Mesenchymal stem cell (in vitro differentiated cells and primary cell): ENCODE measurements at regions not wholly inside any gene's neighbourhood (a gene's known extent, or its start where the extent isn't known, plus 50 kb on each side); places are given as distances from the start of the nearest gene placed in this dataset.

Experiments
- DNase-seq: peaks from one replicate; pipeline ENCODE4 v3.0.0-alpha.2; 2013
- H2AFZ ChIP-seq: one replicate; pipeline ENCODE4 v1.6.1; 2013; ENCODE audit warnings: low read depth, mild to moderate bottlenecking, control low read depth, inconsistent platforms, low read length, moderate library complexity
- H2AK5ac ChIP-seq: 2 replicates; pipeline ENCODE4 v1.6.1; 2013; ENCODE audit warnings: low read length, moderate library complexity, mild to moderate bottlenecking, inconsistent platforms; ENCODE audit not compliant: severe bottlenecking
- H2BK120ac ChIP-seq: one replicate; pipeline ENCODE4 v1.6.1; 2013; ENCODE audit warnings: low read depth, mild to moderate bottlenecking, inconsistent platforms, low read length, moderate library complexity
- H2BK12ac ChIP-seq, 2 experiments: one replicate each; pipeline ENCODE4 v1.6.1; 2013; ENCODE audit warnings: inconsistent platforms in 2 of 2, low read length in 2 of 2, mild to moderate bottlenecking in 2 of 2, moderate library complexity in 2 of 2, control low read depth in 1 of 2
- H2BK15ac ChIP-seq: one replicate; pipeline ENCODE4 v1.6.1; 2013; ENCODE audit warnings: mild to moderate bottlenecking, low read depth, inconsistent platforms; ENCODE audit not compliant: poor library complexity, severe bottlenecking
- H2BK5ac ChIP-seq: 2 replicates; pipeline ENCODE4 v1.6.1; 2013; ENCODE audit warnings: low read depth, mild to moderate bottlenecking, low read length, control low read depth, inconsistent platforms; ENCODE audit not compliant: poor library complexity, severe bottlenecking
- H3K14ac ChIP-seq, 2 experiments: one replicate each; pipeline ENCODE4 v1.6.1; 2013; ENCODE audit warnings: inconsistent platforms in 2 of 2, low read length in 2 of 2, control low read depth in 1 of 2, mild to moderate bottlenecking in 1 of 2, moderate library complexity in 1 of 2
- H3K18ac ChIP-seq, 2 experiments: one replicate each; pipeline ENCODE4 v1.6.1; 2013; ENCODE audit warnings: inconsistent platforms in 2 of 2, low read length in 2 of 2, control low read depth in 1 of 2, low read depth in 1 of 2, mild to moderate bottlenecking in 1 of 2
- H3K23ac ChIP-seq, 2 experiments: one replicate each; pipeline ENCODE4 v1.6.1; 2013; ENCODE audit warnings: inconsistent platforms in 2 of 2, low read length in 2 of 2, mild to moderate bottlenecking in 2 of 2, moderate library complexity in 2 of 2, control low read depth in 1 of 2
- H3K27ac ChIP-seq: 2 replicates; pipeline ENCODE4 v1.5.1; 2013; ENCODE audit warnings: mild to moderate bottlenecking, moderate library complexity, low read length, control low read depth, inconsistent platforms; ENCODE audit not compliant: poor library complexity, severe bottlenecking
- H3K27me3 ChIP-seq, 2 experiments: 2 replicates each; pipeline versions ENCODE4 v1.6.1 to v1.7.0; 2013; ENCODE audit warnings: low read length in 2 of 2, mild to moderate bottlenecking in 2 of 2, moderate library complexity in 2 of 2, control low read depth in 1 of 2, inconsistent platforms in 1 of 2; ENCODE audit not compliant: control insufficient read depth in 1 of 2, insufficient read depth in 1 of 2
- H3K36me3 ChIP-seq, 2 experiments: 2 replicates each; pipeline versions ENCODE4 v1.6.1 to v1.7.0; 2013; ENCODE audit warnings: low read length in 2 of 2, control low read depth in 1 of 2, inconsistent platforms in 1 of 2, low read depth in 1 of 2, mild to moderate bottlenecking in 1 of 2; ENCODE audit not compliant: insufficient read depth in 2 of 2, control insufficient read depth in 1 of 2
- H3K4ac ChIP-seq, 2 experiments: one replicate each; pipeline ENCODE4 v1.6.1; 2013; ENCODE audit warnings: inconsistent platforms in 2 of 2, low read length in 2 of 2, mild to moderate bottlenecking in 2 of 2, moderate library complexity in 2 of 2, control low read depth in 1 of 2, low read depth in 1 of 2
- H3K4me1 ChIP-seq: 2 replicates; pipeline ENCODE4 v1.6.1; 2013; ENCODE audit warnings: low read depth, low read length, control low read depth; ENCODE audit not compliant: control insufficient read depth, insufficient read depth
- H3K4me2 ChIP-seq: 2 replicates; pipeline ENCODE4 v1.6.1; 2013; ENCODE audit warnings: low read length, mild to moderate bottlenecking, inconsistent platforms; ENCODE audit not compliant: poor library complexity, severe bottlenecking
- H3K4me3 ChIP-seq, 2 experiments: 2 replicates each; pipeline versions ENCODE4 v1.5.1 to v1.7.0; 2013; ENCODE audit warnings: low read length in 2 of 2, mild to moderate bottlenecking in 2 of 2, control low read depth in 1 of 2, low read depth in 1 of 2; ENCODE audit not compliant: insufficient read depth in 1 of 2
- H3K79me1 ChIP-seq: replicated peaks from 2 replicates; pipeline ENCODE4 v1.6.1; 2013; ENCODE audit warnings: mild to moderate bottlenecking, control low read depth, low read length, inconsistent platforms; ENCODE audit not compliant: poor library complexity, severe bottlenecking
- H3K9ac ChIP-seq: 2 replicates; pipeline ENCODE4 v1.7.0; 2013; ENCODE audit warnings: mild to moderate bottlenecking, low read length, moderate library complexity
- H3K9me3 ChIP-seq: 2 replicates; pipeline ENCODE4 v1.7.0; 2013; ENCODE audit warnings: mild to moderate bottlenecking, low read length; ENCODE audit not compliant: control insufficient read depth
- H4K8ac ChIP-seq: one replicate; pipeline ENCODE4 v1.6.1; 2013; ENCODE audit warnings: inconsistent platforms, mild to moderate bottlenecking, low read length, moderate library complexity
- H4K91ac ChIP-seq: one replicate; pipeline ENCODE4 v1.6.1; 2013; ENCODE audit warnings: mild to moderate bottlenecking, low read length, inconsistent platforms
- WGBS: methylation state at CpG from one replicate; pipeline ENCODE4 v1.1.7; 2013; ENCODE audit warnings: mixed read lengths; 5-methylcytosine and 5-hydroxymethylcytosine counted together

- no peaks in the 10 kb centered on the region for H3K27me3 ChIP-seq
- H3K36me3 ChIP-seq: no peaks in the 10 kb centered on the region
- no peak overlapping the region for H2AFZ ChIP-seq
- peaks cover 2% of the 10 kb centered on the region for H3K79me1 ChIP-seq
- WGBS: 100% methylated on average over 2 of the region's 2 CpGs
- H3K9me3 ChIP-seq: no peaks in the 10 kb centered on the region
- H3K14ac ChIP-seq: no peak overlapping the region
- H4K91ac ChIP-seq: no peak overlapping the region
- H2BK12ac ChIP-seq: no peak overlapping the region
- H2BK15ac ChIP-seq: no peak overlapping the region
- H3K23ac ChIP-seq: no peak overlapping the region
- H3K18ac ChIP-seq: no peak overlapping the region
- DNase-seq: no peak
- H2BK120ac ChIP-seq: no peak overlapping the region
- no peak overlapping the region for H3K27ac ChIP-seq
- no peak overlapping the region for H3K9ac ChIP-seq
- peaks cover 4% of the 10 kb centered on the region for H3K4me1 ChIP-seq
- H3K4me2 ChIP-seq: no peak overlapping the region
- no peak overlapping the region for H2BK5ac ChIP-seq
- H3K4me3 ChIP-seq: no peak overlapping the region
- H4K8ac ChIP-seq: no peak overlapping the region
- no peak overlapping the region for H3K4ac ChIP-seq
- no peak overlapping the region for H2AK5ac ChIP-seq
Observed at GRCh38 chr2:167336213-167336612, 447.9 kb downstream of the XIRP2 start.

GRCh38 chr2:167335541-167335992, 447.3 kb downstream of the XIRP2 start:
- Histone ChIP-seq H3K79me1 (peaks cover 4% of the 10 kb centered on the region), H3K4me3 (no peak overlapping the region), H3K4me2 (no peak overlapping the region), H3K4me1 (peaks cover 4% of the 10 kb centered on the region), H3K9ac (no peak overlapping the region), H4K91ac (no peak overlapping the region), H2BK15ac (no peak overlapping the region), H3K36me3 (no peaks in the 10 kb centered on the region), H3K27me3 (no peaks in the 10 kb centered on the region), H2BK5ac (no peak overlapping the region), H3K14ac (no peak overlapping the region), H3K27ac (no peak overlapping the region), H3K9me3 (no peaks in the 10 kb centered on the region), H2AFZ (no peak overlapping the region), H2BK120ac (no peak overlapping the region), H3K23ac (no peak overlapping the region), H2BK12ac (no peak overlapping the region), H3K18ac (no peak overlapping the region), H3K4ac (no peak overlapping the region), H4K8ac (no peak overlapping the region), H2AK5ac (no peak overlapping the region)
- WGBS: 83% methylated on average over 2 of the region's 2 CpGs
- no peak for DNase-seq

GRCh38 chr2:167334146-167334742, 446.0 kb downstream of the XIRP2 start:
- H2AFZ ChIP-seq: no peak overlapping the region
- H4K91ac ChIP-seq: no peak overlapping the region
- no peak overlapping the region for H2BK12ac ChIP-seq
- no peak overlapping the region for H4K8ac ChIP-seq
- H2BK120ac ChIP-seq: no peak overlapping the region
- no peak for DNase-seq
- no peaks in the 10 kb centered on the region for H3K9me3 ChIP-seq
- H3K18ac ChIP-seq: no peak overlapping the region
- H2BK15ac ChIP-seq: no peak overlapping the region
- peaks cover 4% of the 10 kb centered on the region for H3K79me1 ChIP-seq
- no peaks in the 10 kb centered on the region for H3K36me3 ChIP-seq
- no peak overlapping the region for H2AK5ac ChIP-seq
- no peak overlapping the region for H3K4ac ChIP-seq
- peaks cover 4% of the 10 kb centered on the region for H3K4me1 ChIP-seq
- no peak overlapping the region for H3K27ac ChIP-seq
- no peak overlapping the region for H3K9ac ChIP-seq
- 17% methylated on average over 1 of the region's 1 CpG for WGBS
- no peak overlapping the region for H3K14ac ChIP-seq
- H3K4me3 ChIP-seq: no peak overlapping the region
- no peak overlapping the region for H3K23ac ChIP-seq
- H3K4me2 ChIP-seq: no peak overlapping the region
- H2BK5ac ChIP-seq: no peak overlapping the region
- H3K27me3 ChIP-seq: no peaks in the 10 kb centered on the region

GRCh38 chr2:167333245-167333644, 445.0 kb downstream of the XIRP2 start:
- Histone ChIP-seq H3K9ac (no peak overlapping the region), H3K4me1 (peaks cover 4% of the 10 kb centered on the region), H3K9me3 (no peaks in the 10 kb centered on the region), H3K23ac (no peak overlapping the region), H4K8ac (no peak overlapping the region), H3K18ac (no peak overlapping the region), H3K4ac (no peak overlapping the region), H3K4me2 (no peak overlapping the region), H2BK5ac (no peak overlapping the region), H2BK120ac (no peak overlapping the region), H3K4me3 (no peak overlapping the region), H2AFZ (no peak overlapping the region), H4K91ac (no peak overlapping the region), H3K14ac (no peak overlapping the region), H3K79me1 (peaks cover 4% of the 10 kb centered on the region), H3K27me3 (no peaks in the 10 kb centered on the region), H2BK15ac (no peak overlapping the region), H2BK12ac (no peak overlapping the region), H2AK5ac (no peak overlapping the region), H3K36me3 (no peaks in the 10 kb centered on the region), H3K27ac (no peak overlapping the region)
- 89% methylated on average over 2 of the region's 3 CpGs for WGBS
- DNase-seq: peak; percentile 7
